ENCODE measurements at regions not wholly inside any gene's neighbourhood (a gene's known extent, or its start where the extent isn't known, plus 50 kb on each side); places are given as distances from the start of the nearest gene placed in this dataset.

DNA sequence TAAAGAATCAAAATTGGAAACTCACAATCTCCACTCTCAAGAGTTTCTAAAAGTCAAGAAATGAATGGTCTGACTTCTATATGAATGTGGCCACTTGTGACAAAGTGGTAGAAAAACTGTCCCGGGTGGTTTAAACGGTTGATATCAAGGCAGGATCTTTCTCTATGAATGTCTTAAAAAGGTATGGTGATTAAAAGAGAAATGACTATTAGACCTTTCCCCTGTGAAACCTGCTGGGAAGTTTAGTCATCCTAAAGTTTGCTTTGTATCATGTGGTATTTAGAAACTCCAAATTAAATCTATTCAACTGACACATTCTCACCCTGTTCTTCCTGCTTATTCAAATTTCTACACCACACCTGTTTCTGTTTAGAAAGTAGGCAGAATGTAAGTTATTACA lies 492.5 kb downstream of the XPNPEP1 start:
- no peaks in the 10 kb centered on the region for H3K36me3 ChIP-seq (ENCODE audit: low read depth)
- H3K4me3 ChIP-seq = no peak overlapping the region
- intact Hi-C loops (cut with DNase I, micrococcal nuclease) = no loop called here
- TF ChIP-seq, protein P1, sequence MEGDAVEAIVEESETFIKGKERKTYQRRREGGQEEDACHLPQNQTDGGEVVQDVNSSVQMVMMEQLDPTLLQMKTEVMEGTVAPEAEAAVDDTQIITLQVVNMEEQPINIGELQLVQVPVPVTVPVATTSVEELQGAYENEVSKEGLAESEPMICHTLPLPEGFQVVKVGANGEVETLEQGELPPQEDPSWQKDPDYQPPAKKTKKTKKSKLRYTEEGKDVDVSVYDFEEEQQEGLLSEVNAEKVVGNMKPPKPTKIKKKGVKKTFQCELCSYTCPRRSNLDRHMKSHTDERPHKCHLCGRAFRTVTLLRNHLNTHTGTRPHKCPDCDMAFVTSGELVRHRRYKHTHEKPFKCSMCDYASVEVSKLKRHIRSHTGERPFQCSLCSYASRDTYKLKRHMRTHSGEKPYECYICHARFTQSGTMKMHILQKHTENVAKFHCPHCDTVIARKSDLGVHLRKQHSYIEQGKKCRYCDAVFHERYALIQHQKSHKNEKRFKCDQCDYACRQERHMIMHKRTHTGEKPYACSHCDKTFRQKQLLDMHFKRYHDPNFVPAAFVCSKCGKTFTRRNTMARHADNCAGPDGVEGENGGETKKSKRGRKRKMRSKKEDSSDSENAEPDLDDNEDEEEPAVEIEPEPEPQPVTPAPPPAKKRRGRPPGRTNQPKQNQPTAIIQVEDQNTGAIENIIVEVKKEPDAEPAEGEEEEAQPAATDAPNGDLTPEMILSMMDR (IDR thresholded peaks at IDR 0.05) = no peak
- no peaks in the 10 kb centered on the region for H3K9me3 ChIP-seq
- ATAC-seq = no peak
- no peaks in the 10 kb centered on the region for H3K4me1 ChIP-seq (ENCODE audit: low read depth)
- DNase-seq = no peak

DNA sequence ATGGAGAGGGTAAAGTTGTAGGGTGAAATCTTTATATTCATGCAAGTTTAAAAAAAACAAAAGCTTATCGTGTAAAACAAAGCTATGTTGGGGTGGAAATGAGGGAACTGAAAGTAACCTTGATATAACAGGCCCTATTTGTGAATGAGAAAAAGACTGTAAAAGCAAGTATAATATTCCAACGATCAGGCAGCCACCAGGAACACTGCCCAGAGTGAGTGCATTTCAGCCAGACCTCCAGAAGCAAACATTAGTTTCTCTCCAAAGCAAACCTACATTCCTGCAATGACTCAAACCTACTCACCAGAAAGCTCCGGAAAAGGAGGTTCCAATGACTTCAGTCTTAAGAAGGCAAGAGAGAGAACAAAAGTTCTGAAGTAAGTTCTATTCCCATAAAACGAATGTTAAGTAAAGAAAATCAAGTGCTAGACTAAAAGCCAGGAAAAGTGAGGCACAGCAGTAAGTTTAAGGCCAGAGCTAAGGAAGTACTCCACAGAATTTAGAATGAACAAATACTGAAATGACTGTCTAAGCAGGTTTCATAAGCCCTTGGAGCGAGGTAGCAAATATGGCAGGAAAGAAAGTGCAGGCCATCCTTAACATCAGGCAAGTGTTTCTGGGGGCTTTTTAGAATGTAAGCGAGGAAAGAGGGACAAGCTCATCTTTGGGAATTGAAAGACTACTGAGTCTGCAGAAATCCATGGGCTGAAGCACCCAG lies 493.1 kb downstream of the XPNPEP1 start:
- DNase-seq = no peak
- H3K9me3 ChIP-seq = no peaks in the 10 kb centered on the region
- ATAC-seq = no peak
- no peaks in the 10 kb centered on the region for H3K4me1 ChIP-seq (ENCODE audit: low read depth)
- no peak overlapping the region for H3K4me3 ChIP-seq
- H3K36me3 ChIP-seq (ENCODE audit: low read depth) = no peaks in the 10 kb centered on the region
- intact Hi-C loops (cut with DNase I, micrococcal nuclease) = no loop called here
- TF ChIP-seq, protein P1 (IDR thresholded peaks at IDR 0.05) = no peak

DNA sequence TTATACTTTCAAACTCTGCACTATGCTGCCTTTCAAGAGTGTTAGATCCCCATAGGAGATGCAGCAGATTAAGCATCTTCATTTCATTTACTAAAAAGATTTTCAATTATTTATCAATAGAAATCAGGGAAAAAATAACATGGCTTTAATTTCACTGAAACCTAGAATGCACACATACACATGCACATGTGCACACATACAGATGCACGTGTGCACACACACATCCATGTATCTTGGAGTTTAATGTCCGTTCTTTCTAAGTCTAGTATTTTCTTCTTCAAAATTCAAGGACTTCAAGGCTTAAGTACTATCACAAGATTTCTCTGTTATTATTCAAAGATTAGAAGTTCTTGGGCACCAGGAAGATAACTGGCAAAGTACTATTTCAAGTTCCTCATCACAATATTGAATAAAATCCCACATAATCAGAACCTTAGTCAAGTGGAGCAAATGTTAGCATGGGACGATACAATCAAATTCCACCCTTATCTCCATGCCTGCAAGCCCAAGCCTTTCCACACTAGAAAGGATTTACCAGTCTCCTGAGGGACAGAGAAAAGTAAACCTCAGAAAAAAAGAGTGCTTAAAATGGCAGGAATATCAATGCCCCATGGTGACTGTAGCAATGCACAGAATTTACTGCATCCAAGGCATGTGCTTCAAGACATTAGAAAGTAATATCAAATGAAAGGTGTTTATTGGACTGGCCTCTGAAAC lies 494.4 kb downstream of the XPNPEP1 start:
- ATAC-seq (no peak), DNase-seq (no peak)
- Histone ChIP-seq H3K4me1 (ENCODE audit: low read depth) (no peaks in the 10 kb centered on the region), H3K4me3 (no peak overlapping the region), H3K36me3 (ENCODE audit: low read depth) (no peaks in the 10 kb centered on the region), H3K9me3 (no peaks in the 10 kb centered on the region)
- intact Hi-C loops (cut with DNase I, micrococcal nuclease) = no loop called here
- TF ChIP-seq, protein P1 (IDR thresholded peaks at IDR 0.05) = no peak

DNA sequence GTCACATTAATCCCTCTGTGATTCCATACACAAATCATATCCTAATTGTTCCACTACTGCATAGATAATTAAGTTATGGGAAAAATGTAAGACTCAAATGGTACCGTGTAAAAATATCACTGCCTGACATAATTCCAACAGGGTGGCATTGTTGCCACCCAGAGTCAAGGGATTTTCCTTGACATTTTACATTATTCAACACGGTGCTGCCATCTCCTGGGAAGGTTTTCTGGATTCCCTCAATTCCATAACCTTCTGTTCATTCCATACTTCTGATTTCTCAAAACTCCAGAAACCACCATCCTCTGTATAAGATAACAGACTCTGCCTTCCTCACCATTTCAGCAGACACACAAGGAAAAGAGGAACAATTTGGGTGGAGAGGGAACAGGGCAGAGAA lies 495.9 kb downstream of the XPNPEP1 start:
- no peak overlapping the region for H3K4me3 ChIP-seq
- no peaks in the 10 kb centered on the region for H3K9me3 ChIP-seq
- no peak for DNase-seq
- ATAC-seq = no peak
- no peaks in the 10 kb centered on the region for H3K4me1 ChIP-seq (ENCODE audit: low read depth)
- TF ChIP-seq, protein P1 (IDR thresholded peaks at IDR 0.05) = no peak
- H3K36me3 ChIP-seq (ENCODE audit: low read depth) = no peaks in the 10 kb centered on the region
- intact Hi-C loops (cut with DNase I, micrococcal nuclease) = no loop called here

DNA sequence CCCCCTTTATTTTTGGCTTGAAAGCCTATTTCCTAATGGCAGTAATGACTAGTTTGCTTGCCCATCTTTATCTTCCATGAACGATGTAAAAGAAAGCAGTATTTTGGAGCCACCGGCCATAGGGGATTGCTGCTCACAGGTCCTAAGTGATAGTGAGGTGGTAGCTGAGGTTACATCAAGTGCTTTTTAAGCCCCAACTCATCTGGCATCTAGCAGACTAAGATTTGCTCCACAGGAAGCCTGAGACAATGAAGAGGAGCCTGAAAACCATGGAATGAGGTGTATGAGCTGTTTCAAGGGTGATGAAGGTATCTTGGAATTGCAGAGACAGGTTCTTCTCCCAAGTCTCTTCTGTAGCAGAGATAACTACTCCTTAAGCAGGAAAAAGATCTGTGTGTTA lies 496.3 kb downstream of the XPNPEP1 start:
- DNase-seq = no peak
- no peaks in the 10 kb centered on the region for H3K36me3 ChIP-seq (ENCODE audit: low read depth)
- TF ChIP-seq, protein P1 (IDR thresholded peaks at IDR 0.05) = no peak
- H3K9me3 ChIP-seq = no peaks in the 10 kb centered on the region
- H3K4me3 ChIP-seq = no peak overlapping the region
- no peak for ATAC-seq
- intact Hi-C loops (cut with DNase I, micrococcal nuclease) = no loop called here
- H3K4me1 ChIP-seq (ENCODE audit: low read depth) = no peaks in the 10 kb centered on the region

Measured in mucosa of descending colon (tissue), 3 donors.